ENCODE measurements at regions not wholly inside any gene's neighbourhood (a gene's known extent, or its start where the extent isn't known, plus 50 kb on each side); places are given as distances from the start of the nearest gene placed in this dataset.
A peak's percentile ranks its signal among the peaks of the same experiment; 100 is the strongest.

DNA sequence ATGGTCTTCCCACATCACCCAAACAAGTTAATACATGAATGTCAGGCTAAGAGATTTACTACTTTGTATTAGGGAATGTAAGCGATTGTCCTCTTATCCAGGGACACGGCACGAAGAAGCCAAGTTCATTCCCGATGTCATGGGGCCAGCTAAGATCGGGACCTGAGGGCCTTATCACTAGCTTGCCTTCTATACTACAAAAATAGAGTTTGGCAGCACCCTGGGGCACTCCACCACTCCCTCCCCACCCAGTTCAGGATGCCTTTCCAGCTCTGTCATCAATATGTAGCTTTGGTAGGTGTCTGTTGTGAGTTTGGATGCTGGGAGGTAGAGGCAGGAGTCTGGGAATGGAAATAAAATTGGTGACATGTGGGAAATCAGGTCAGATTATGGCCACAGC is 197.5 kb downstream of the ATG4C start:
- no peaks in the 10 kb centered on the region for H3K9me3 ChIP-seq (ENCODE audit: insufficient read depth, low read length)
- TF ChIP-seq ZNF274 (IDR thresholded peaks at IDR 0.05; ENCODE audit: low read depth, low read length) (no peak), SUZ12 (IDR thresholded peaks at IDR 0.05; ENCODE audit: extremely low read depth, insufficient read depth, insufficient read length) (no peak), YY1 (IDR thresholded peaks at IDR 0.05; ENCODE audit: insufficient read depth, insufficient read length) (no peak)
- no peaks in the 10 kb centered on the region for H3K36me3 ChIP-seq (ENCODE audit: insufficient read depth, insufficient read length, low read length)
- H3K4me3 ChIP-seq (ENCODE audit: insufficient read length, low read depth), result no peak overlapping the region
- no peak overlapping the region for H3K9ac ChIP-seq (ENCODE audit: insufficient read length, low read depth)
- H3K27me3 ChIP-seq (ENCODE audit: insufficient read depth, insufficient read length), result no peaks in the 10 kb centered on the region
- H3K4me1 ChIP-seq (ENCODE audit: insufficient read depth, insufficient read length), result no peaks in the 10 kb centered on the region
- DNase-seq (ENCODE audit: low read depth, low spot score), result no peak

DNA sequence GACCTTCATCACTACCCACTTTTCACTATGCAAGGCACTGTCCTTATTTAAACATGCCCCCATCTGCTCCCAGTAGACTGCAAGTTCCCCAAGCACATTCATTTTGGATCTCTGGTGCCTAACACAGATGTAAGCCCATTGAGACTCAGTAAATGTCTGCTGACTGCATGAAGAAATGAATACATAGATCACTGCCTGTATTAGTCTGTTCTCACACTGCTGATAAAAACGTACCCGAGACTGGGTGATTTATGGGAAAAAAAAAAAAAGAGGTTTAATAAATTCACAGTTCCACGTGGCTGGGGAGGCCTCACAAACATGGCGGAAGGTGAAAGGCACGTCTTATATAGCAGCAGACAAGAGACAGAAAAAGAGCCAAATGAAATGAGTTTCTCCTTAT is 204.9 kb downstream of the ATG4C start:
- Histone ChIP-seq H3K9me3 (ENCODE audit: insufficient read depth, low read length) (no peaks in the 10 kb centered on the region), H3K9ac (ENCODE audit: insufficient read length, low read depth) (no peak overlapping the region), H3K27me3 (ENCODE audit: insufficient read depth, insufficient read length) (no peaks in the 10 kb centered on the region), H3K4me1 (ENCODE audit: insufficient read depth, insufficient read length) (no peaks in the 10 kb centered on the region), H3K4me3 (ENCODE audit: insufficient read length, low read depth) (no peak overlapping the region), H3K36me3 (ENCODE audit: insufficient read depth, insufficient read length, low read length) (no peaks in the 10 kb centered on the region)
- DNase-seq (ENCODE audit: low read depth, low spot score), result no peak
- TF ChIP-seq YY1 (IDR thresholded peaks at IDR 0.05; ENCODE audit: insufficient read depth, insufficient read length) (no peak), SUZ12 (IDR thresholded peaks at IDR 0.05; ENCODE audit: extremely low read depth, insufficient read depth, insufficient read length) (no peak), ZNF274 (IDR thresholded peaks at IDR 0.05; ENCODE audit: low read depth, low read length) (no peak)

GRCh38 chr1:62989497-62989896 is 205.6 kb downstream of the ATG4C start:
- DNase-seq (ENCODE audit: low read depth, low spot score), result no peak
- no peak for TF ChIP-seq ZNF274 (IDR thresholded peaks at IDR 0.05; ENCODE audit: low read depth, low read length)
- TF ChIP-seq SUZ12 (IDR thresholded peaks at IDR 0.05; ENCODE audit: extremely low read depth, insufficient read depth, insufficient read length), result no peak
- no peak for TF ChIP-seq YY1 (IDR thresholded peaks at IDR 0.05; ENCODE audit: insufficient read depth, insufficient read length)
- H3K27me3 ChIP-seq (ENCODE audit: insufficient read depth, insufficient read length), result no peaks in the 10 kb centered on the region

DNA sequence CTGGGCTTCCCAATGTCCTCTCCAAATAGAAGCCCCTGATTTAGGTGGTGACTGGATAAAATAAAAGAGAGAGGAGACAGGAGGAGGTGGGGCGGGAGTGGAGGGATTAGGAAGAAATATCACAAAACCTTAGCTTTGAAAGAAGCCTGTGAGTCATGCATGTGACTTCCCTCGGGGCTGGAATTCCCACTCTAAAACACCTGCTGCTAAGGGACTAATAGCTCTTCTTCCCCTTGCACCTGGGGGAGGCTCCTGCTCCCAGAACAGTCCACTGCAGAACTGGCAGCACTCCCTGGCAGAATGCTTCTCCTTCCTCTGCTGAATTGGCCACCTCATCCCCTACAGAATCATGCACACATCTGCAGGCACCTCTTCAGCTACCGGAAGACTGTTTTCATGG is 207.2 kb downstream of the ATG4C start:
- H3K27me3 ChIP-seq (ENCODE audit: insufficient read depth, insufficient read length), result no peaks in the 10 kb centered on the region

More at GRCh38 chr1:62989497-62989896, 205.6 kb downstream of the ATG4C start:
- no peaks in the 10 kb centered on the region for H3K4me1 ChIP-seq (ENCODE audit: insufficient read depth, insufficient read length)
- no peak overlapping the region for H3K4me3 ChIP-seq (ENCODE audit: insufficient read length, low read depth)
- H3K9me3 ChIP-seq (ENCODE audit: insufficient read depth, low read length), result no peaks in the 10 kb centered on the region
- no peaks in the 10 kb centered on the region for H3K36me3 ChIP-seq (ENCODE audit: insufficient read depth, insufficient read length, low read length)
- no peak overlapping the region for H3K9ac ChIP-seq (ENCODE audit: insufficient read length, low read depth)

DNA sequence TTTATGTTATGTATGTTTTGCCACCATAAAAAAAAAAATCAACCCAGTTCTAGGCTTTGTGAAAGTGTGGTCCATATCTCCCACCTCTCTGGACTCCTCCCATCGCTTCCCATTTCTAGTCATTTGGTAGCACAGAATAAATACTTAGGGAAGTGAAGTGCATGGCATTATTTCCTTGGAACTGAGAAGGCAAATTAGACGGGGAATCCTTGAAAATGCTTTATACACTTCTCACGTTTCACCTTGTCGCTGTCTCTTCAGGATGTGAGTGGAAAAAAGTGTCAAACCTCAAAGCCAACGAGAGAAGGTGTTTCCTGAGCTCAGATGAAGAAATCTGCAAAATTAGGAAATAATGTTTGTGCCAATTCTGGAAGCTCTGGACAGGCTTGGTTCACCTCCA is 209.9 kb downstream of the ATG4C start:
- no peaks in the 10 kb centered on the region for H3K27me3 ChIP-seq (ENCODE audit: insufficient read depth, insufficient read length)
- H3K36me3 ChIP-seq (ENCODE audit: insufficient read depth, insufficient read length, low read length), result no peaks in the 10 kb centered on the region
- H3K9ac ChIP-seq (ENCODE audit: insufficient read length, low read depth), result no peak overlapping the region
- TF ChIP-seq YY1 (IDR thresholded peaks at IDR 0.05; ENCODE audit: insufficient read depth, insufficient read length) (no peak), SUZ12 (IDR thresholded peaks at IDR 0.05; ENCODE audit: extremely low read depth, insufficient read depth, insufficient read length) (no peak), ZNF274 (IDR thresholded peaks at IDR 0.05; ENCODE audit: low read depth, low read length) (no peak)
- no peaks in the 10 kb centered on the region for H3K4me1 ChIP-seq (ENCODE audit: insufficient read depth, insufficient read length)
- H3K4me3 ChIP-seq (ENCODE audit: insufficient read length, low read depth), result no peak overlapping the region
- DNase-seq (ENCODE audit: low read depth, low spot score), result no peak
- H3K9me3 ChIP-seq (ENCODE audit: insufficient read depth, low read length), result no peaks in the 10 kb centered on the region

More for the DNA sequence above, 207.2 kb downstream of the ATG4C start:
- Histone ChIP-seq H3K9me3 (ENCODE audit: insufficient read depth, low read length) (no peaks in the 10 kb centered on the region), H3K36me3 (ENCODE audit: insufficient read depth, insufficient read length, low read length) (no peaks in the 10 kb centered on the region), H3K4me3 (ENCODE audit: insufficient read length, low read depth) (no peak overlapping the region), H3K4me1 (ENCODE audit: insufficient read depth, insufficient read length) (no peaks in the 10 kb centered on the region), H3K9ac (ENCODE audit: insufficient read length, low read depth) (no peak overlapping the region)
- TF ChIP-seq YY1 (IDR thresholded peaks at IDR 0.05; ENCODE audit: insufficient read depth, insufficient read length) (no peak), ZNF274 (IDR thresholded peaks at IDR 0.05; ENCODE audit: low read depth, low read length) (no peak), SUZ12 (IDR thresholded peaks at IDR 0.05; ENCODE audit: extremely low read depth, insufficient read depth, insufficient read length) (no peak)
- DNase-seq (ENCODE audit: low read depth, low spot score), result peak; percentile 39

- Histone ChIP-seq H3K27me3 (ENCODE audit: insufficient read depth, insufficient read length) (no peaks in the 10 kb centered on the region), H3K9me3 (ENCODE audit: insufficient read depth, low read length) (no peaks in the 10 kb centered on the region), H3K4me1 (ENCODE audit: insufficient read depth, insufficient read length) (no peaks in the 10 kb centered on the region), H3K9ac (ENCODE audit: insufficient read length, low read depth) (no peak overlapping the region), H3K4me3 (ENCODE audit: insufficient read length, low read depth) (no peak overlapping the region), H3K36me3 (ENCODE audit: insufficient read depth, insufficient read length, low read length) (no peaks in the 10 kb centered on the region)
- no peak for DNase-seq (ENCODE audit: low read depth, low spot score)
- no peak for TF ChIP-seq ZNF274 (IDR thresholded peaks at IDR 0.05; ENCODE audit: low read depth, low read length)
- no peak for TF ChIP-seq YY1 (IDR thresholded peaks at IDR 0.05; ENCODE audit: insufficient read depth, insufficient read length)
- TF ChIP-seq SUZ12 (IDR thresholded peaks at IDR 0.05; ENCODE audit: extremely low read depth, insufficient read depth, insufficient read length), result no peak
Measured at GRCh38 chr1:62995173-62995572, 211.2 kb downstream of the ATG4C start.

- Histone ChIP-seq H3K4me3 (ENCODE audit: insufficient read length, low read depth) (no peak overlapping the region), H3K9me3 (ENCODE audit: insufficient read depth, low read length) (no peaks in the 10 kb centered on the region), H3K4me1 (ENCODE audit: insufficient read depth, insufficient read length) (no peaks in the 10 kb centered on the region), H3K9ac (ENCODE audit: insufficient read length, low read depth) (no peak overlapping the region), H3K27me3 (ENCODE audit: insufficient read depth, insufficient read length) (no peaks in the 10 kb centered on the region), H3K36me3 (ENCODE audit: insufficient read depth, insufficient read length, low read length) (no peaks in the 10 kb centered on the region)
- no peak for DNase-seq (ENCODE audit: low read depth, low spot score)
- no peak for TF ChIP-seq YY1 (IDR thresholded peaks at IDR 0.05; ENCODE audit: insufficient read depth, insufficient read length)
- TF ChIP-seq SUZ12 (IDR thresholded peaks at IDR 0.05; ENCODE audit: extremely low read depth, insufficient read depth, insufficient read length), result no peak
- TF ChIP-seq ZNF274 (IDR thresholded peaks at IDR 0.05; ENCODE audit: low read depth, low read length), result no peak
Measured at GRCh38 chr1:62997884-62998283, 214.0 kb downstream of the ATG4C start.

Measured in NT2/D1 (cell line).